ENCODE measurements at regions not wholly inside any gene's neighbourhood (a gene's known extent, or its start where the extent isn't known, plus 50 kb on each side); places are given as distances from the start of the nearest gene placed in this dataset.

DNA sequence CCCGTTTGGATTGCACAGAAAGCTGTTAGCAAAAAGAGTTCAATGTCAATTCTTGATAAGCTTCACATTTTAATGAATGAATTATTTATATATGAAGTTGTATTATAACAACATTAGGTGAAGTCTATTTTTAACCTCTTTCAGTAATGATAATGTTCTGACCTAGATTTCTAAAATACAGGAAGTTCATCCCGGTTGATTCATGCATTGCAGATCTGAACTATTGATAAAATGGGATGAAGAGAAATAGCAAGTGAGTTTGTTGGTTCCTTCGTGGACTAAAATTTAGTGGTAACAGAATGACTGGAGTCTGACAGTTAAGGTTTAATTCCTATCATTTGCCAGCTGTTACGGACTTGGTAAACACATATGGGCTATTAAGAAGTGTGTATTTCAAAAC lies 180.5 kb downstream of the PCSK1 start:
- DNase-seq: no peak
- peaks cover 10% of the 10 kb centered on the region for H3K4me1 ChIP-seq
- no peak overlapping the region for H3K27ac ChIP-seq
- no peaks in the 10 kb centered on the region for H3K9me3 ChIP-seq (replicated peaks)
- H3K36me3 ChIP-seq: no peaks in the 10 kb centered on the region
- H3K27me3 ChIP-seq: no peaks in the 10 kb centered on the region
- no peak overlapping the region for H3K4me3 ChIP-seq

- no peak overlapping the region for H3K4me3 ChIP-seq
- no peaks in the 10 kb centered on the region for H3K27me3 ChIP-seq
- DNase-seq: no peak
- H3K4me1 ChIP-seq: peaks cover 15% of the 10 kb centered on the region
- no peaks in the 10 kb centered on the region for H3K9me3 ChIP-seq (replicated peaks)
- H3K36me3 ChIP-seq: no peaks in the 10 kb centered on the region
- H3K27ac ChIP-seq: no peak overlapping the region
These were observed 182.3 kb downstream of the PCSK1 start for GRCh38 chr5:96250782-96251181.

- peaks cover 28% of the 10 kb centered on the region for H3K4me1 ChIP-seq
- H3K36me3 ChIP-seq: no peaks in the 10 kb centered on the region
- H3K4me3 ChIP-seq: no peak overlapping the region
- H3K27me3 ChIP-seq: no peaks in the 10 kb centered on the region; the same call in 1 of the 2 replicates
- no peak for DNase-seq
- no peaks in the 10 kb centered on the region; the same call in 1 of the 2 replicates for H3K9me3 ChIP-seq (replicated peaks)
- H3K27ac ChIP-seq: no peak overlapping the region
These were observed 184.9 kb downstream of the PCSK1 start for GRCh38 chr5:96248131-96248530.

GRCh38 chr5:96247708-96248107 lies 185.3 kb downstream of the PCSK1 start:
- H3K4me3 ChIP-seq: no peak overlapping the region
- H3K4me1 ChIP-seq: peaks cover 28% of the 10 kb centered on the region
- no peak for DNase-seq
- no peaks in the 10 kb centered on the region; the same call in 1 of the 2 replicates for H3K27me3 ChIP-seq
- H3K9me3 ChIP-seq (replicated peaks): no peaks in the 10 kb centered on the region; the same call in 1 of the 2 replicates
- H3K36me3 ChIP-seq: no peaks in the 10 kb centered on the region
- H3K27ac ChIP-seq: no peak overlapping the region

DNA sequence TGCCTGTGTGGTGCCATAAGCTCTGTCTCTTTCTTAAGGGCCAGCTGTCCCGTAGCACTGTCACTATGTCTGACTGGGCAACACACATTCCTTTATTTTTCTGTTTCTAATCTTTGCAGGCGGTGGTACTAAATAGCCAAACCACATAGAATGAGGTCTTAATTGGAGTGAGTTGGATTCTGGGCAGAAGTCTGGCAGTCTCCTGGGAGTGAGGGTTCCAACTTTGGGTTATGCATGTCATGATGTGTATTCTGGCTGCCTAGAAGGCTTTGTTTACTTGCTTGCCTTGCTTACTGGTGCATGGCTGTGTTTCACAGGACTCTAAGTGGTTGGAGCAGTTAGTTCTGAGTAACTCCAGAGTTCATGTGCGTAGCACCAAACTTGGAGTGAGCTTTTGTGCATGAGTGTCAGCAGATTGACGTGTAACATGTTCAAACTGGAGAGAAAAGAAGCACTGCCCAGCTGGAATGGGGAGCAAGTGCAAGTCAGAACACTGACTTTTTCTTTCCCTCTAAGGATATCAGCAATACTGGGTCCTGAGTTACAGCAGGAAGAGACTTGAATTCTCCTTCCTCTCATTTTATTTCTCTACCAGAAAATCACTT lies 185.8 kb downstream of the PCSK1 start:
- H3K36me3 ChIP-seq: no peaks in the 10 kb centered on the region
- peak overlapping the region; percentile 10; the same call in 1 of the 2 replicates for H3K27ac ChIP-seq
- no peaks in the 10 kb centered on the region; the same call in 1 of the 2 replicates for H3K27me3 ChIP-seq
- no peak overlapping the region for H3K4me3 ChIP-seq
- DNase-seq: peak; percentile 21 to 37
- H3K9me3 ChIP-seq (replicated peaks): no peaks in the 10 kb centered on the region; the same call in 1 of the 2 replicates
- peaks cover 28% of the 10 kb centered on the region for H3K4me1 ChIP-seq

- Histone ChIP-seq H3K4me1 (peaks cover 28% of the 10 kb centered on the region), H3K27me3 (no peaks in the 10 kb centered on the region; the same call in 1 of the 2 replicates), H3K9me3 (replicated peaks) (no peaks in the 10 kb centered on the region; the same call in 1 of the 2 replicates), H3K36me3 (no peaks in the 10 kb centered on the region), H3K27ac (no peak overlapping the region; the same call in 1 of the 2 replicates), H3K4me3 (no peak overlapping the region)
- DNase-seq: no peak
These were observed 187.6 kb downstream of the PCSK1 start for GRCh38 chr5:96245140-96246091.

DNA sequence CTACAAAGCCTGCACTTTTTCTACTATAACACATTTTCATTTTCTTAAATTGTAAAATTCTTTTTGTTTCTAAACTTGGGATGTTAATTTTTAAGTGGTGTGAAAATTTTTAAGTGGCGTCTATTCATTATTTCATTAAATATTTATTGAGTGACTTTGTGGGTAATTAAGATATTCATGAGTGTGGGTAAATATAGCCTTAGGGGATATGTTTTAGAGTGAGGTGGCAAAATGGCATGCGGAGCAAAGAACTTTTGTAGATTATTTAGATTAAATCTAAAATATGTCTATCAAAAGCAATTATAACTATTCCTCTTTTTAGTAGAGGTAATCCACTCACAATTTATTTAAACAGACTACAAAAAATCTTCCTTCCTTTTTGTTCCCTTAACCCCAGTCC lies 188.4 kb downstream of the PCSK1 start:
- no peaks in the 10 kb centered on the region; the same call in 1 of the 2 replicates for H3K27me3 ChIP-seq
- DNase-seq: no peak
- H3K36me3 ChIP-seq: no peaks in the 10 kb centered on the region
- H3K9me3 ChIP-seq (replicated peaks): no peaks in the 10 kb centered on the region; the same call in 1 of the 2 replicates
- H3K27ac ChIP-seq: no peak overlapping the region; the same call in 1 of the 2 replicates
- peaks cover 28% of the 10 kb centered on the region for H3K4me1 ChIP-seq
- no peak overlapping the region for H3K4me3 ChIP-seq

GRCh38 chr5:96243862-96244261 lies 189.2 kb downstream of the PCSK1 start:
- no peak for DNase-seq
- H3K4me1 ChIP-seq: peaks cover 28% of the 10 kb centered on the region
- no peak overlapping the region for H3K4me3 ChIP-seq
- no peaks in the 10 kb centered on the region; the same call in 1 of the 2 replicates for H3K27me3 ChIP-seq
- H3K36me3 ChIP-seq: no peaks in the 10 kb centered on the region
- no peaks in the 10 kb centered on the region; the same call in 1 of the 2 replicates for H3K9me3 ChIP-seq (replicated peaks)
- H3K27ac ChIP-seq: no peak overlapping the region

GRCh38 chr5:96243203-96243602 lies 189.8 kb downstream of the PCSK1 start:
- Histone ChIP-seq H3K4me3 (no peak overlapping the region), H3K27ac (no peak overlapping the region), H3K36me3 (no peaks in the 10 kb centered on the region), H3K9me3 (replicated peaks) (no peaks in the 10 kb centered on the region; the same call in 1 of the 2 replicates), H3K4me1 (peaks cover 28% of the 10 kb centered on the region), H3K27me3 (no peaks in the 10 kb centered on the region; the same call in 1 of the 2 replicates)
- no peak for DNase-seq

- no peaks in the 10 kb centered on the region for H3K36me3 ChIP-seq
- H3K4me3 ChIP-seq: no peak overlapping the region
- H3K4me1 ChIP-seq: peaks cover 28% of the 10 kb centered on the region
- no peaks in the 10 kb centered on the region; the same call in 1 of the 2 replicates for H3K27me3 ChIP-seq
- no peak for DNase-seq
- no peak overlapping the region for H3K27ac ChIP-seq
- H3K9me3 ChIP-seq (replicated peaks): no peaks in the 10 kb centered on the region; the same call in 1 of the 2 replicates
These were observed 190.5 kb downstream of the PCSK1 start for GRCh38 chr5:96242571-96242970.

GRCh38 chr5:96236831-96237230 lies 196.2 kb downstream of the PCSK1 start:
- no peak overlapping the region for H3K27ac ChIP-seq
- H3K4me1 ChIP-seq: no peaks in the 10 kb centered on the region
- H3K9me3 ChIP-seq (replicated peaks): no peaks in the 10 kb centered on the region
- no peak overlapping the region for H3K4me3 ChIP-seq
- H3K36me3 ChIP-seq: no peaks in the 10 kb centered on the region
- no peak for DNase-seq
- no peaks in the 10 kb centered on the region for H3K27me3 ChIP-seq

- H3K36me3 ChIP-seq: no peaks in the 10 kb centered on the region
- no peaks in the 10 kb centered on the region for H3K9me3 ChIP-seq (replicated peaks)
- H3K27me3 ChIP-seq: no peaks in the 10 kb centered on the region
- H3K4me3 ChIP-seq: no peak overlapping the region
- H3K27ac ChIP-seq: no peak overlapping the region
- H3K4me1 ChIP-seq: no peaks in the 10 kb centered on the region
- DNase-seq: no peak
These were observed 197.0 kb downstream of the PCSK1 start for GRCh38 chr5:96236051-96236450.

DNA sequence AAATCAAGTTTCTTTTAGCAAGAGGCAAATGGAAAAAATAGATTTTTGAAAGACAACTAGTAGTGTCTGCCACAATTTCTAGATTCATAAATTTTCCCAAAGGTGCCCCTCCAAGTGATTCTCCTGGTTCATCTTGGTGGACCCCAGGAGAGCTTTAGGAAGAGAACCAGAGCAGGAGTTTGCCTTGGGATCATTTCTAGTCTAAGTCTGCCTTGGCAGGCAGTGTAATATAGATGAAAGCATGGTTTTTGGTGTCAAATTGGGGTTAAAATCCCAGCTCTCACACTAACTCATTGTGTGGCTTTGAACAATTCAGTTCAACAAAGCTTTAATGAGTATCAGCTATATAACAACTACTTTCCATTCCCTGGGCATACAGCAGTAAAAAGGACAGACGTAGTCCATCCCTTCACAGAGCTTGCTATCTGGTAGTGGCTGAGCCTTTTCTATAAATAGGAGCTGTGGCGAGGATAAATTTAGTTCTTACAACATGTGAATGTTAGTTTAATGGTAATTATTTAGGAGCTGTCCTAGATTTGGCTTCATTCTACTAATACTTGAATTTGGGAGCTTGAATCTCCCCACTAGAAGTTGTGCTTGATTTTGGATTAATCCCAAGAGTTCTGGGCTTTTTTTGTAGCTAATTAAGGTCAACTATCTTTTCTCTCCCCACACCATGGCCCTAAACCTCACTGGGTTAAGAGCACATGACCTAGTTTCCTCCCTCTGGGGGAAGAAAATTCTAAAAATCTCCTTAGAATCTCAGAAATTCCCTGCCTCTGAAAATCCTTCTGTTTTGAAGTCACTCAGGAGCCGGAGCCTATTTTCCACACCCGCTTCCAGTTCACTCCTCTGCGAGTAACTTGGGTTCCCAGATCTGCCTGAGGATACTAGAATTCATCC lies 197.8 kb downstream of the PCSK1 start:
- no peak overlapping the region for H3K4me3 ChIP-seq
- DNase-seq: no peak
- no peaks in the 10 kb centered on the region for H3K36me3 ChIP-seq
- no peaks in the 10 kb centered on the region for H3K9me3 ChIP-seq (replicated peaks)
- H3K27me3 ChIP-seq: no peaks in the 10 kb centered on the region
- H3K27ac ChIP-seq: no peak overlapping the region
- no peaks in the 10 kb centered on the region for H3K4me1 ChIP-seq

GRCh38 chr5:96232602-96233001 lies 200.4 kb downstream of the PCSK1 start:
- no peak overlapping the region for H3K4me3 ChIP-seq
- H3K27ac ChIP-seq: no peak overlapping the region
- peaks cover 2% of the 10 kb centered on the region; the same call in 1 of the 2 replicates for H3K4me1 ChIP-seq
- no peaks in the 10 kb centered on the region for H3K9me3 ChIP-seq (replicated peaks)
- no peaks in the 10 kb centered on the region for H3K36me3 ChIP-seq
- no peaks in the 10 kb centered on the region for H3K27me3 ChIP-seq
- no peak for DNase-seq

All from SJCRH30 (cell line).